Muscle layer of colon (tissue), 2 donors: ENCODE measurements at regions not wholly inside any gene's neighbourhood (a gene's known extent, or its start where the extent isn't known, plus 50 kb on each side); places are given as distances from the start of the nearest gene placed in this dataset.

Source experiments
- H3K27ac ChIP-seq: one replicate; pipeline ENCODE4 v1.7.0; 2013; ENCODE audit warnings: low read depth, mild to moderate bottlenecking, low read length, moderate library complexity
- H3K27me3 ChIP-seq, 2 donors: one replicate each; pipeline ENCODE4 v1.7.0; 2013; ENCODE audit warnings: low read length in 2 of 2, mild to moderate bottlenecking in 2 of 2; ENCODE audit not compliant: insufficient read depth in 2 of 2, control insufficient read depth in 1 of 2
- H3K36me3 ChIP-seq: one replicate; pipeline ENCODE4 v1.7.0; 2013; ENCODE audit warnings: mild to moderate bottlenecking, low read length; ENCODE audit not compliant: insufficient read depth
- H3K4me1 ChIP-seq: one replicate; pipeline ENCODE4 v1.7.0; 2013; ENCODE audit warnings: mild to moderate bottlenecking, low read length; ENCODE audit not compliant: insufficient read depth
- H3K4me3 ChIP-seq, 2 donors: one replicate each; pipeline ENCODE4 v1.7.0; 2013; ENCODE audit warnings: low read length in 2 of 2, low read depth in 1 of 2, mild to moderate bottlenecking in 1 of 2, moderate library complexity in 1 of 2
- H3K9ac ChIP-seq: one replicate; pipeline ENCODE4 v1.7.0; 2013; ENCODE audit warnings: low read length
- H3K9me3 ChIP-seq: one replicate; pipeline ENCODE4 v1.7.0; 2013; ENCODE audit warnings: mild to moderate bottlenecking, low read length
- donor health status: abdominal sarcoma.
- donor health status: Adenocarcinoma of cecum.

GRCh38 chr1:244957525-244957924, 93.2 kb upstream of the HNRNPU start:
- Histone ChIP-seq H3K27ac (no peak overlapping the region), H3K4me3 (no peak overlapping the region), H3K9me3 (no peaks in the 10 kb centered on the region), H3K9ac (no peak overlapping the region), H3K36me3 (no peaks in the 10 kb centered on the region), H3K27me3 (no peaks in the 10 kb centered on the region), H3K4me1 (peaks cover 7% of the 10 kb centered on the region)

- peaks cover 7% of the 10 kb centered on the region for H3K4me1 ChIP-seq
- no peaks in the 10 kb centered on the region for H3K27me3 ChIP-seq
- no peaks in the 10 kb centered on the region for H3K9me3 ChIP-seq
- H3K36me3 ChIP-seq = no peaks in the 10 kb centered on the region
- H3K9ac ChIP-seq = no peak overlapping the region
- no peak overlapping the region for H3K4me3 ChIP-seq
- H3K27ac ChIP-seq = no peak overlapping the region
Measured at GRCh38 chr1:244957122-244957521, 92.8 kb upstream of the HNRNPU start.

GRCh38 chr1:244955661-244956060, 91.3 kb upstream of the HNRNPU start:
- no peak overlapping the region for H3K27ac ChIP-seq
- H3K27me3 ChIP-seq = no peaks in the 10 kb centered on the region
- H3K4me3 ChIP-seq = no peak overlapping the region
- no peak overlapping the region for H3K9ac ChIP-seq
- H3K4me1 ChIP-seq = peaks cover 7% of the 10 kb centered on the region
- H3K9me3 ChIP-seq = no peaks in the 10 kb centered on the region
- H3K36me3 ChIP-seq = no peaks in the 10 kb centered on the region

- no peaks in the 10 kb centered on the region for H3K36me3 ChIP-seq
- no peak overlapping the region for H3K27ac ChIP-seq
- H3K4me1 ChIP-seq = peaks cover 7% of the 10 kb centered on the region
- H3K27me3 ChIP-seq = no peaks in the 10 kb centered on the region
- H3K9ac ChIP-seq = no peak overlapping the region
- no peak overlapping the region for H3K4me3 ChIP-seq
- no peaks in the 10 kb centered on the region for H3K9me3 ChIP-seq
Measured at GRCh38 chr1:244954359-244954758, 90.0 kb upstream of the HNRNPU start.

GRCh38 chr1:244953901-244954300, 89.6 kb upstream of the HNRNPU start:
- no peak overlapping the region for H3K4me3 ChIP-seq
- peaks cover 7% of the 10 kb centered on the region for H3K4me1 ChIP-seq
- H3K27me3 ChIP-seq = no peaks in the 10 kb centered on the region
- H3K9ac ChIP-seq = no peak overlapping the region
- no peaks in the 10 kb centered on the region for H3K36me3 ChIP-seq
- H3K27ac ChIP-seq = no peak overlapping the region
- no peaks in the 10 kb centered on the region for H3K9me3 ChIP-seq

- Histone ChIP-seq H3K9me3 (no peaks in the 10 kb centered on the region), H3K4me3 (no peak overlapping the region), H3K4me1 (peaks cover 7% of the 10 kb centered on the region), H3K27me3 (no peaks in the 10 kb centered on the region), H3K36me3 (no peaks in the 10 kb centered on the region), H3K9ac (no peak overlapping the region), H3K27ac (no peak overlapping the region)
Measured at GRCh38 chr1:244952940-244953339, 88.6 kb upstream of the HNRNPU start.

- Histone ChIP-seq H3K4me1 (peaks cover 7% of the 10 kb centered on the region), H3K27me3 (no peaks in the 10 kb centered on the region), H3K9ac (no peak overlapping the region), H3K4me3 (no peak overlapping the region), H3K27ac (no peak overlapping the region), H3K36me3 (no peaks in the 10 kb centered on the region), H3K9me3 (no peaks in the 10 kb centered on the region)
Measured at GRCh38 chr1:244952280-244952933, 88.1 kb upstream of the HNRNPU start.

GRCh38 chr1:244948416-244948815, 84.1 kb upstream of the HNRNPU start:
- no peaks in the 10 kb centered on the region for H3K4me1 ChIP-seq
- H3K27me3 ChIP-seq = no peaks in the 10 kb centered on the region
- no peak overlapping the region for H3K9ac ChIP-seq
- no peak overlapping the region for H3K4me3 ChIP-seq
- no peaks in the 10 kb centered on the region for H3K36me3 ChIP-seq
- H3K27ac ChIP-seq = no peak overlapping the region
- H3K9me3 ChIP-seq = no peaks in the 10 kb centered on the region

- no peaks in the 10 kb centered on the region for H3K36me3 ChIP-seq
- no peaks in the 10 kb centered on the region for H3K9me3 ChIP-seq
- no peaks in the 10 kb centered on the region for H3K27me3 ChIP-seq
- no peaks in the 10 kb centered on the region for H3K4me1 ChIP-seq
- H3K9ac ChIP-seq = no peak overlapping the region
- H3K27ac ChIP-seq = no peak overlapping the region
- H3K4me3 ChIP-seq = no peak overlapping the region
Measured at GRCh38 chr1:244945109-244945671, 80.8 kb upstream of the HNRNPU start.

- Histone ChIP-seq H3K9me3 (no peaks in the 10 kb centered on the region), H3K4me3 (no peak overlapping the region), H3K27ac (no peak overlapping the region), H3K27me3 (no peaks in the 10 kb centered on the region), H3K36me3 (no peaks in the 10 kb centered on the region), H3K4me1 (no peaks in the 10 kb centered on the region), H3K9ac (no peak overlapping the region)
Measured at GRCh38 chr1:244941121-244941520, 76.8 kb upstream of the HNRNPU start.

GRCh38 chr1:244937099-244937498, 72.8 kb upstream of the HNRNPU start:
- Histone ChIP-seq H3K4me3 (no peak overlapping the region), H3K27ac (no peak overlapping the region), H3K4me1 (no peaks in the 10 kb centered on the region), H3K36me3 (no peaks in the 10 kb centered on the region), H3K27me3 (no peaks in the 10 kb centered on the region), H3K9ac (no peak overlapping the region), H3K9me3 (no peaks in the 10 kb centered on the region)
